GM10266 (cell line): ENCODE measurements at regions not wholly inside any gene's neighbourhood (a gene's known extent, or its start where the extent isn't known, plus 50 kb on each side); places are given as distances from the start of the nearest gene placed in this dataset.

Experiments
- DNase-seq: peaks from one replicate; pipeline ENCODE4 v3.0.0; 2012; ENCODE audit errors: extremely low spot score
- TF ChIP-seq, protein P1 (sequence below): IDR thresholded peaks from 2 replicates; pipeline ENCODE4 v1.5.1; 2012; ENCODE audit warnings: mild to moderate bottlenecking, low read depth; ENCODE audit not compliant: control insufficient read depth, insufficient read depth; ENCODE audit errors: missing control alignments

DNA sequence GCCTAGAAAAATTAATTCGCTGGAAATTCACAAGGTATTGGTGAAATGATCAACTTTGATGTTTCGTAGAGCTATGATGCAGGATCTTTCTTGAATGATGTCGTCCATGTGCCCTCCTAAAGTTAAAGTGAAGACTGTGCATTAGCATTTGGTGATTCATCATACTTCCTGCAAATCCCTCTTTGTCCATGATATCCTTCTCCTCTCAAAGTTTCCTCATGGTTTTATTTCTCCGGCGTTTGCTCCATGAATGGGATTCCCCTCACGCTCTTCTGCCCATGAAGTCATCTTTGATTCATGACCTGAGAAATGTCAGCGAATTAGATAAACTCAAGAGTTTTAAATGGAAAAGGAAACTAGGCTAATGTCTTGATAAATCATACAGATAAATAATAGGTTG, 372.7 kb downstream of the PSAT1 start:
- TF ChIP-seq, protein P1, sequence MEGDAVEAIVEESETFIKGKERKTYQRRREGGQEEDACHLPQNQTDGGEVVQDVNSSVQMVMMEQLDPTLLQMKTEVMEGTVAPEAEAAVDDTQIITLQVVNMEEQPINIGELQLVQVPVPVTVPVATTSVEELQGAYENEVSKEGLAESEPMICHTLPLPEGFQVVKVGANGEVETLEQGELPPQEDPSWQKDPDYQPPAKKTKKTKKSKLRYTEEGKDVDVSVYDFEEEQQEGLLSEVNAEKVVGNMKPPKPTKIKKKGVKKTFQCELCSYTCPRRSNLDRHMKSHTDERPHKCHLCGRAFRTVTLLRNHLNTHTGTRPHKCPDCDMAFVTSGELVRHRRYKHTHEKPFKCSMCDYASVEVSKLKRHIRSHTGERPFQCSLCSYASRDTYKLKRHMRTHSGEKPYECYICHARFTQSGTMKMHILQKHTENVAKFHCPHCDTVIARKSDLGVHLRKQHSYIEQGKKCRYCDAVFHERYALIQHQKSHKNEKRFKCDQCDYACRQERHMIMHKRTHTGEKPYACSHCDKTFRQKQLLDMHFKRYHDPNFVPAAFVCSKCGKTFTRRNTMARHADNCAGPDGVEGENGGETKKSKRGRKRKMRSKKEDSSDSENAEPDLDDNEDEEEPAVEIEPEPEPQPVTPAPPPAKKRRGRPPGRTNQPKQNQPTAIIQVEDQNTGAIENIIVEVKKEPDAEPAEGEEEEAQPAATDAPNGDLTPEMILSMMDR = no peak

DNA sequence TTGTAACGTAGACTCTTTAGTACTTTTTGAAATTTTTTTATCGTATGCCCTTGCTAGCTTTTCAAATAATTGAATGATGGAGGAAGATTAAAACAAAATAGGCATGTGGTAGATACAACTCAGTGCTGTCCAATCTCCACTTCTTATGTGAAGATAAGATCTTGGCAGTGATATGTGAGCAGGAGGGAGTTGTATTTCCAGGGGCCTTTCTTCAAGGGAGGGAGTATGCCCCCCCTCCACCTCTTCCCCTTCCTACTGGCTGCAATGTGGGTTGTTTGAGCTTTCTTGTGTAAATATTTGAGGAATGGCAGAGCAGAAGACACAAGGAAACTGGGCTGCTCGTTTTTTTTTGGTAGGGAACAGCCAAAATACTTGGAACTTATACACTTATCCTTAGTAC, 374.9 kb downstream of the PSAT1 start:
- no peak for DNase-seq
- TF ChIP-seq, protein P1 = no peak

More for the DNA sequence above, 372.7 kb downstream of the PSAT1 start:
- DNase-seq = no peak

DNA sequence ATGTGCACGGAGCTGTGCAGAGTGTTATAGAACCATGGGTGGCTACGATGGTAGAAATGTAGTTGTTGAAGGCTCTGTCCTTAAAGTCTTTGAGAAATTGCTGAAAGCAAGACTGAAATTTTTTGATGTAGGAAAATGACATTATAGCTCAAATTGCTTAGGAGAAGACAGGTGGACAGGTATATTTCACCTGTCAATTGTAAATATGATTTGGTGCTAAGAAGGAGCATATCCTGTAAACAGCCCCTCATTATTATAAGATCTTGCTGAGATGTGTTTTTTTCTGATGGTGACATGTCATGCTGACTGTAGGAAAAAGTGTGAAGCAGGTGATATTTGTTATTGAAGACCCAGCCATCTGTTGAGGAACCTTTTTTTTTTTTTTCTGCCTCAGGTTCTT, 377.9 kb downstream of the PSAT1 start:
- TF ChIP-seq, protein P1 = no peak
- DNase-seq = no peak

DNA sequence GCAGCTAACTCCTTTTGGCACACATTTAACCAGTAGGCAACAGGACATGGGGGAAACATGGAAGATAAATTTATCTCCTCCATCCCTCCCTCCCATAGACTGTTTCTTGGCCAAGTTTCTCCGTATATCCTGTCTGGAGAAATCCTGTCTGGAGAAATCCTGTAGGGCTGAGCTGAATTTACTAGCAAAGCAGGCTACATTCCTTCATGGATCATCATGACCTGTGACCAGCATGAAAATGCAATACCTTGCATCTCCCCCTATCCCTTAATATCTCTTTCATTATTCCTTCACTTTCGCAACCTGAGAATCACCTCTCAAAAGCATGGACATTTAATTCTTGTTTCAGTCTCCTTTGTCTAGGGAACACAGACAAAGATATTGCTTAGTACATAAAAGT, 379.1 kb downstream of the PSAT1 start:
- TF ChIP-seq, protein P1 = no peak
- no peak for DNase-seq

DNA sequence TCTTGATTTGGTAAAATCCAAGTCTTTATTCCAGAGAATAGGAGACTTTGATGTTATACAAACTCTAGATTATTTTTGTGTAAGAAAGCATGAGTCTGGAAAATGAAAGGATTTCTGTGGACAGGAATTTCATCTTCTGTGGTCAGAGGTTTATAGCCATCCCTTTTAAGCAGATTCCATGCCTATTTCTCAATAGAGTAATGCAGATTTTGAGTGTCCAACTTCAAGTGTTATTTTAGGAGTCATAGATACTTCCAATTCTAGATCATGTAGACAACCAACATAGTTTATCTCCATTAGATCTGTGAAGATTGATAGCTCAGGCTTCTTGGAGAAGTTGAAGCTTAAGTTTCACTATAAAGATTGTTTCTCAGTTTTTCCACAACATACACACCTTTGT, 379.7 kb downstream of the PSAT1 start:
- DNase-seq = no peak
- TF ChIP-seq, protein P1 = no peak

DNA sequence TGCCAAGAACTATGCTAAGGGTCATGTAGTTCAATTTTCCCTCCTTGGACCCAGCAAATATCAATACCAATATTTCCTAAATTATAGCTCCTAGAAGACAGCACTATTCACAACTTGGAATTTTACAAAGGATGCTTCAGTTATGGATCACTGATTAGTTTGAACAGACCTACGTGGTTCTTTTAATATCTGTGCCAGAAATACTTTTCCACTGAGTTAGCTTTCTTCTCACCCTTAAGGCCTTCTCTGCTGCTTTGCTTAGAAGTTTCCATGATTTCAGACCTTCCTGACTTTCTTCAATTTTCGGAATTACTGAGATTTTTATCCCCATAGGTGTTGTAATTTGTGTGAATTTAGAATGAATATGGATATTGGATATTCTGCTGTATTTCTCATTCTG, 380.4 kb downstream of the PSAT1 start:
- TF ChIP-seq, protein P1 = no peak
- DNase-seq = no peak

DNA sequence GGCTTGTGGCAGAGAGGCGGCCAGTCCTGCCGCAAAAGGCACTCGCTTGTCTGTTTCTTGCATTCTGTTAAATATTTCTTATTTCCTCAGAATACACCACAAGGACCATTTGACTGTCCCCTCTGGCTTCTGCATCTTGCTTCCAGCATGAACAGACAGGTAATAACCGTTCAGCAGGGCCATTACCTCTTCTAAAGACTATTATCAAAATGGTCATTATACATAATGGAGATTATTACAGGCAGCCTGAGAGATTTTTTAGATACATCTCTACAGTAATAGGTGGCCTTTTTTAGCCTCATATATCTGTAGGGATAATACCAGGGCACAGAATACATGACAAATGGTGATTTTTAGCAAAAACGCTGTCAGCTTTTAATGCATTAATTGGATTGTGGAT, 382.0 kb downstream of the PSAT1 start:
- no peak for DNase-seq
- TF ChIP-seq, protein P1 = no peak
